H1 (cell line): ENCODE measurements at regions not wholly inside any gene's neighbourhood (a gene's known extent, or its start where the extent isn't known, plus 50 kb on each side); places are given as distances from the start of the nearest gene placed in this dataset.
"Not testable (repeated sequence)": the region's sequence is repeated elsewhere in the genome, so short reads cannot be mapped to it uniquely, and the experiment has no call there.

Experiments
- GABPA ChIP-seq: IDR thresholded peaks from 2 replicates; pipeline ENCODE4 v1.6.1; 2011; ENCODE audit warnings: mild to moderate bottlenecking, low read length, moderate library complexity, borderline replicate concordance; ENCODE audit not compliant: insufficient read depth
- POLR2A ChIP-seq, 2 experiments: IDR thresholded peaks; 1 replicate in 1 of 2; 2 replicates in 1 of 2; pipeline ENCODE4 v1.6.1; 2011; ENCODE audit warnings: low read depth in 2 of 2, low read length in 2 of 2, mild to moderate bottlenecking in 2 of 2; ENCODE audit errors: control extremely low read depth in 1 of 2
- TF ChIP-seq, protein P1 (sequence below), 3 experiments: IDR thresholded peaks; 1 replicate in 2 of 3; 2 replicates in 1 of 3; pipeline versions ENCODE4 v1.5.1 to v1.6.1; 2011; ENCODE audit warnings: low read length in 3 of 3, mild to moderate bottlenecking in 3 of 3, inconsistent platforms in 2 of 3, low read depth in 1 of 3, moderate library complexity in 1 of 3; ENCODE audit not compliant: insufficient read depth in 1 of 3; ENCODE audit errors: control extremely low read depth in 1 of 3
- TF ChIP-seq, protein P2 (sequence below): IDR thresholded peaks from 2 replicates; pipeline ENCODE4 v1.6.1; 2011; ENCODE audit warnings: low read length, improper control_type of control experiment
- TF ChIP-seq, protein P3 (sequence below): fragments of 300-600 bp; sonication (generic); IDR thresholded peaks from 2 replicates; pipeline ENCODE4 v1.7.1; 2012; ENCODE audit warnings: low read length, moderate library complexity, mild to moderate bottlenecking, inconsistent platforms; ENCODE audit not compliant: insufficient replicate concordance

DNA sequence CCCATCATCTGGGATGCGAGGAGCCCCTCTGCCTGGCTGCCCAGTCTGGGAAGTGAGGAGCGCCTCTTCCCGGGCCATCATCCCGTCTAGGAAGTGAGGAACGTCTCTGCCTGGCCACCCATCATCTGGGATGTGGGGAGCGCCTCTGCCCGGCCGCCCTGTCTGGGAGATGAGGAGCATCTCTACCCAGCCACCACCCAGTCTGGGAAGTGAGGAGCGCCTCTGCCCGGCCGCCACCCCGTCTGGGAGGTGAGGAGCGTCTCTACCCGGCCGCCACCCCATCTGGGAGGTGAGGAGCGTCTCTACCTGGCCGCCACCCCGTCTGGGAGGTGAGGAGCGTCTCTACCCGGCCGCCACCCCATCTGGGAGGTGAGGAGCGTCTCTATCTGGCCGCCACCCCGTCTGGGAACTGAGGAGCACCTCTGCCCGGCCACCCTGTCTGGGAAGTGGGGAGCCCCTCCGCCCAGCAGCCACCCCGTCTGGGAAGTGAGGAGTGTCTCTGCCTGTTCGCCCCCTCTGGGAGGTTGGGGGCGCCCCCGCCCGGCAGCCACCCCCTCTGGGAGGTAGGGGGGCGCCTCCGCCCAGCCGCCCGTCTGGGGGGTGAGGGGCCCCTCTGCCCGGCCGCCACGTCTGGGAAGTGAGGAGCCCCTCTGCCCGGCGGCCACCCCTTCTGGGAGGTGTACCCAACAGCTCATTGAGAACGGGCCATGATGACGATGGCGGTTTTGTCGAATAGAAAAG lies 80.5 kb downstream of the NAA11 start:
- TF ChIP-seq, protein P1, sequence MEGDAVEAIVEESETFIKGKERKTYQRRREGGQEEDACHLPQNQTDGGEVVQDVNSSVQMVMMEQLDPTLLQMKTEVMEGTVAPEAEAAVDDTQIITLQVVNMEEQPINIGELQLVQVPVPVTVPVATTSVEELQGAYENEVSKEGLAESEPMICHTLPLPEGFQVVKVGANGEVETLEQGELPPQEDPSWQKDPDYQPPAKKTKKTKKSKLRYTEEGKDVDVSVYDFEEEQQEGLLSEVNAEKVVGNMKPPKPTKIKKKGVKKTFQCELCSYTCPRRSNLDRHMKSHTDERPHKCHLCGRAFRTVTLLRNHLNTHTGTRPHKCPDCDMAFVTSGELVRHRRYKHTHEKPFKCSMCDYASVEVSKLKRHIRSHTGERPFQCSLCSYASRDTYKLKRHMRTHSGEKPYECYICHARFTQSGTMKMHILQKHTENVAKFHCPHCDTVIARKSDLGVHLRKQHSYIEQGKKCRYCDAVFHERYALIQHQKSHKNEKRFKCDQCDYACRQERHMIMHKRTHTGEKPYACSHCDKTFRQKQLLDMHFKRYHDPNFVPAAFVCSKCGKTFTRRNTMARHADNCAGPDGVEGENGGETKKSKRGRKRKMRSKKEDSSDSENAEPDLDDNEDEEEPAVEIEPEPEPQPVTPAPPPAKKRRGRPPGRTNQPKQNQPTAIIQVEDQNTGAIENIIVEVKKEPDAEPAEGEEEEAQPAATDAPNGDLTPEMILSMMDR (IDR thresholded peaks at IDR 0.05; ENCODE audit: control extremely low read depth in 1 of 3, insufficient read depth in 1 of 3, low read depth in 1 of 3, low read length in 3 of 3): not testable (repeated sequence)
- TF ChIP-seq, protein P2, sequence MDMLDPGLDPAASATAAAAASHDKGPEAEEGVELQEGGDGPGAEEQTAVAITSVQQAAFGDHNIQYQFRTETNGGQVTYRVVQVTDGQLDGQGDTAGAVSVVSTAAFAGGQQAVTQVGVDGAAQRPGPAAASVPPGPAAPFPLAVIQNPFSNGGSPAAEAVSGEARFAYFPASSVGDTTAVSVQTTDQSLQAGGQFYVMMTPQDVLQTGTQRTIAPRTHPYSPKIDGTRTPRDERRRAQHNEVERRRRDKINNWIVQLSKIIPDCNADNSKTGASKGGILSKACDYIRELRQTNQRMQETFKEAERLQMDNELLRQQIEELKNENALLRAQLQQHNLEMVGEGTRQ: not testable (repeated sequence)
- not testable (repeated sequence) for TF ChIP-seq POLR2A (IDR thresholded peaks at IDR 0.05; ENCODE audit: control extremely low read depth in 1 of 2, low read depth in 2 of 2, low read length in 2 of 2); GABPA
- TF ChIP-seq, protein P3, sequence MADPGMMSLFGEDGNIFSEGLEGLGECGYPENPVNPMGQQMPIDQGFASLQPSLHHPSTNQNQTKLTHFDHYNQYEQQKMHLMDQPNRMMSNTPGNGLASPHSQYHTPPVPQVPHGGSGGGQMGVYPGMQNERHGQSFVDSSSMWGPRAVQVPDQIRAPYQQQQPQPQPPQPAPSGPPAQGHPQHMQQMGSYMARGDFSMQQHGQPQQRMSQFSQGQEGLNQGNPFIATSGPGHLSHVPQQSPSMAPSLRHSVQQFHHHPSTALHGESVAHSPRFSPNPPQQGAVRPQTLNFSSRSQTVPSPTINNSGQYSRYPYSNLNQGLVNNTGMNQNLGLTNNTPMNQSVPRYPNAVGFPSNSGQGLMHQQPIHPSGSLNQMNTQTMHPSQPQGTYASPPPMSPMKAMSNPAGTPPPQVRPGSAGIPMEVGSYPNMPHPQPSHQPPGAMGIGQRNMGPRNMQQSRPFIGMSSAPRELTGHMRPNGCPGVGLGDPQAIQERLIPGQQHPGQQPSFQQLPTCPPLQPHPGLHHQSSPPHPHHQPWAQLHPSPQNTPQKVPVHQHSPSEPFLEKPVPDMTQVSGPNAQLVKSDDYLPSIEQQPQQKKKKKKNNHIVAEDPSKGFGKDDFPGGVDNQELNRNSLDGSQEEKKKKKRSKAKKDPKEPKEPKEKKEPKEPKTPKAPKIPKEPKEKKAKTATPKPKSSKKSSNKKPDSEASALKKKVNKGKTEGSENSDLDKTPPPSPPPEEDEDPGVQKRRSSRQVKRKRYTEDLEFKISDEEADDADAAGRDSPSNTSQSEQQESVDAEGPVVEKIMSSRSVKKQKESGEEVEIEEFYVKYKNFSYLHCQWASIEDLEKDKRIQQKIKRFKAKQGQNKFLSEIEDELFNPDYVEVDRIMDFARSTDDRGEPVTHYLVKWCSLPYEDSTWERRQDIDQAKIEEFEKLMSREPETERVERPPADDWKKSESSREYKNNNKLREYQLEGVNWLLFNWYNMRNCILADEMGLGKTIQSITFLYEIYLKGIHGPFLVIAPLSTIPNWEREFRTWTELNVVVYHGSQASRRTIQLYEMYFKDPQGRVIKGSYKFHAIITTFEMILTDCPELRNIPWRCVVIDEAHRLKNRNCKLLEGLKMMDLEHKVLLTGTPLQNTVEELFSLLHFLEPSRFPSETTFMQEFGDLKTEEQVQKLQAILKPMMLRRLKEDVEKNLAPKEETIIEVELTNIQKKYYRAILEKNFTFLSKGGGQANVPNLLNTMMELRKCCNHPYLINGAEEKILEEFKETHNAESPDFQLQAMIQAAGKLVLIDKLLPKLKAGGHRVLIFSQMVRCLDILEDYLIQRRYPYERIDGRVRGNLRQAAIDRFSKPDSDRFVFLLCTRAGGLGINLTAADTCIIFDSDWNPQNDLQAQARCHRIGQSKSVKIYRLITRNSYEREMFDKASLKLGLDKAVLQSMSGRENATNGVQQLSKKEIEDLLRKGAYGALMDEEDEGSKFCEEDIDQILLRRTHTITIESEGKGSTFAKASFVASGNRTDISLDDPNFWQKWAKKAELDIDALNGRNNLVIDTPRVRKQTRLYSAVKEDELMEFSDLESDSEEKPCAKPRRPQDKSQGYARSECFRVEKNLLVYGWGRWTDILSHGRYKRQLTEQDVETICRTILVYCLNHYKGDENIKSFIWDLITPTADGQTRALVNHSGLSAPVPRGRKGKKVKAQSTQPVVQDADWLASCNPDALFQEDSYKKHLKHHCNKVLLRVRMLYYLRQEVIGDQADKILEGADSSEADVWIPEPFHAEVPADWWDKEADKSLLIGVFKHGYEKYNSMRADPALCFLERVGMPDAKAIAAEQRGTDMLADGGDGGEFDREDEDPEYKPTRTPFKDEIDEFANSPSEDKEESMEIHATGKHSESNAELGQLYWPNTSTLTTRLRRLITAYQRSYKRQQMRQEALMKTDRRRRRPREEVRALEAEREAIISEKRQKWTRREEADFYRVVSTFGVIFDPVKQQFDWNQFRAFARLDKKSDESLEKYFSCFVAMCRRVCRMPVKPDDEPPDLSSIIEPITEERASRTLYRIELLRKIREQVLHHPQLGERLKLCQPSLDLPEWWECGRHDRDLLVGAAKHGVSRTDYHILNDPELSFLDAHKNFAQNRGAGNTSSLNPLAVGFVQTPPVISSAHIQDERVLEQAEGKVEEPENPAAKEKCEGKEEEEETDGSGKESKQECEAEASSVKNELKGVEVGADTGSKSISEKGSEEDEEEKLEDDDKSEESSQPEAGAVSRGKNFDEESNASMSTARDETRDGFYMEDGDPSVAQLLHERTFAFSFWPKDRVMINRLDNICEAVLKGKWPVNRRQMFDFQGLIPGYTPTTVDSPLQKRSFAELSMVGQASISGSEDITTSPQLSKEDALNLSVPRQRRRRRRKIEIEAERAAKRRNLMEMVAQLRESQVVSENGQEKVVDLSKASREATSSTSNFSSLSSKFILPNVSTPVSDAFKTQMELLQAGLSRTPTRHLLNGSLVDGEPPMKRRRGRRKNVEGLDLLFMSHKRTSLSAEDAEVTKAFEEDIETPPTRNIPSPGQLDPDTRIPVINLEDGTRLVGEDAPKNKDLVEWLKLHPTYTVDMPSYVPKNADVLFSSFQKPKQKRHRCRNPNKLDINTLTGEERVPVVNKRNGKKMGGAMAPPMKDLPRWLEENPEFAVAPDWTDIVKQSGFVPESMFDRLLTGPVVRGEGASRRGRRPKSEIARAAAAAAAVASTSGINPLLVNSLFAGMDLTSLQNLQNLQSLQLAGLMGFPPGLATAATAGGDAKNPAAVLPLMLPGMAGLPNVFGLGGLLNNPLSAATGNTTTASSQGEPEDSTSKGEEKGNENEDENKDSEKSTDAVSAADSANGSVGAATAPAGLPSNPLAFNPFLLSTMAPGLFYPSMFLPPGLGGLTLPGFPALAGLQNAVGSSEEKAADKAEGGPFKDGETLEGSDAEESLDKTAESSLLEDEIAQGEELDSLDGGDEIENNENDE: not testable (repeated sequence)
